GM19351 (cell line): ENCODE measurements at regions not wholly inside any gene's neighbourhood (a gene's known extent, or its start where the extent isn't known, plus 50 kb on each side); places are given as distances from the start of the nearest gene placed in this dataset.

ENCODE experiments used
- ATAC-seq: cut with Tn5 transposase; IDR thresholded peaks from one replicate; pipeline ENCODE4 v1.9.1; 2021; ENCODE audit warnings: mild to moderate bottlenecking, moderate library complexity; ENCODE audit not compliant: unreplicated experiment

DNA sequence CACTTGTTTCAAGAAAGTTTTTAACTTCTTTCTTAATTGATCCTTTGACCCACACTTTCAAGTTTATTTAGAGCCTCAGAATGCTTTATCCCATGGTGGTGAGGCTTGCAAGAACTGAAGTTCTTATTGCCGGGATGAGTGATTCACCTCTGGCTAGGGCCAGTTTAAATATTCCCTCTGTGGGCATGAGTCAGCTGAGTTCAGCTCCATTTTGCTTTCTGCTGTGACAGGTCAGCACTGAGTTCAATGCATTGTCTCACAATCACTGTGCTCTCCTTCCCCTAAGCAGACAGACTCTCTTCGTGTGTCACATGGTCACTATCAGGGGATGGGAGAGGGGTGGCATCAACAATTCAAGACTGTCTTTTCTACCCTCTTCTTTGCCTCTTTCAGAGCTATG, 514.6 kb upstream of the FBXO33 start:
- no peak for ATAC-seq

DNA sequence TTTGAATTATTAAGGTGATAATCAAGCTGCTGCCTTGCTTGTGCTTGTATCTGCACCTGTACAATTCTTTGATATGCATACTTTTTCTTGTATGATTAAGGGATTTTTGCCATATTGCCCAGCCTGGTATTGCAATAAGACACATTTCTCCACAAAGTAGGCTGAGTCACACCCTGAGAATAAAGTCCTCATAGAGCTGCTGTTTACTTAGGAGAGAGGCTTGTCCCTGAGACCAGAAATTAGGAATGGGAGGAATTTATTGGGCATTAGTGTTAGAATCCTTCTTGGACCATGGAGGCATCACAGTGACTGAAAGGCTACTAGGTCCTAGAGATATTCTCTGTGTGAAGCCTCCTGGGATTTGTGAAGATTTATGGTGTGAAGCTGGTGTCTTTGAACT, 506.8 kb upstream of the FBXO33 start:
- no peak for ATAC-seq

DNA sequence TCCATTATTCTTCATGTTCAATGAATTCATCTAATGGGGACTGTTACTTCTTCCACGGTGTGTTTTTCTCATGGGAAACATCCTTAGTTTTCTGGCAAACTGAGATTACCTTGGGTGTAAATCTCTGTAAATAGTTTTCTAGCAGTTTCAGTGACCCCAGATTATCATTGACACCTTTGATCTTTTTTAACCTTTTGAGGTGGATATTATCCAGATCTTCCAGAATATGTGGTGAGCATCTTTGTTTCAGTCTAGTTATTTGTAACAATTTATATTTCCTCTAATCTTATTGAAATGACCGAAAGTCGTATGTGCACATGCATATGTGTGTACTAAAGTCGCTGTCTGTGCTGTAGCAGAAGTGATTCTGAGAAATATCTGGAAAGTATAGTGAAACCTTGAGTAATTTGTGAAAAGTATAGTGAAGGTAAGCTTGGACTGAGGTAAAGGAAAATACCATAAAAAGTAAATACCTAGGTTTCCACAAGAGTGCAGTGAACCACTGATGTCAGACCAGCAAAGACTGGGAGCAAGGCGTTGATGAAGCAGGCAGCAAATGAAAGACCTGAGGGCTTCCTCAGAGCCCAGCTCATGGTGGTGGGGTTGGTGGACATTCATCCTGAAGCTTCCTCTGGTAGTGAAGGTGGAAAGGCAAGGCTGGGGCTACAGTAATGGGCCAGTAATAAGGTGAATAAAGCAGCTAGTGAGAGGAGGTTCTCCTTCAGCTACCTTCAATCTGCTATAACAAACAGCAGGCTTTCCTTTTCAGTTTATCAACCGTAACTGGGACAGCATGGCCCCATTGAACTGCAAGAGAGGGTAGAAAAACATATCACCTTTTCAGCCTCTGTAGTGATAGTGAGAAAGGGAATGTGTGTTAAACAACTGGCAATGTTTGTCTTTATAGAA, 480.2 kb upstream of the FBXO33 start:
- peak; percentile 81 for ATAC-seq

DNA sequence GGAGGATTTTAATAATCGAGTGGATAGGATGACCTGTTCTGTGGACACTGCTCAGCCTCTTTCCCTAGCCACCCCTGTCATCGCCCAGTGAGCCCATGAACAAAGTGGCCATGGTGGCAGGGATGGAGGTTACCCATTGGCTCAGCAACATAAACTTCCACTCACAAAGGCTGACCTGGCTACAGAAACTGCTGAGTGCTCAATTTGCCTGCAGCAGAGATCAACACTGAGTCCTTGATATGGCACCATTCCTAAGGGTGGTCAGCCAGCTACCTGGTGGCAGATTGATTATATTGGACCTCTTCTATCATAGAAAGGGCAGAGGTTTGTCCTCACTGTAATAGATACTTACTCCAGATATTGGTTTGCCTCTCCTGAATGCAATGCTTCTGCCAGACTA, 465.4 kb upstream of the FBXO33 start:
- no peak for ATAC-seq

DNA sequence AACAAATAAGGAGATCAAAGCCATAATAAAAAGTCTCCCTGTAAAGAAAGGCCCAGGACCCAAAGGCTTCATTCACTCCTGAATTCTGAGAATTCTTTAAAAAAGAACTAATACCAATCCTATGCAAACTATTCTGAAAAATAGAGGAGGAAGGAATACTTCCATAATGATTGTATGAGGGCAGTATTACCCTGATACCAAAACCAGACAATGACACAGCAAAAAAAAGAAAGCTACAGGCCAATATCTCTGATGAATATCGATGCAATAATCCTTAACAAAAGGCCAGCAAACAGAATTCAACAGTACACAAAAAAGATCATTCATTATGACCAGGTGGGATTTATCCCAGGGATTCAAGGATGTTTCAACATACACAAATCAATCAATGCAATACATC, 457.8 kb upstream of the FBXO33 start:
- ATAC-seq, result no peak

GRCh38 chr14:39884091-39884490, 451.9 kb upstream of the FBXO33 start:
- no peak for ATAC-seq

DNA sequence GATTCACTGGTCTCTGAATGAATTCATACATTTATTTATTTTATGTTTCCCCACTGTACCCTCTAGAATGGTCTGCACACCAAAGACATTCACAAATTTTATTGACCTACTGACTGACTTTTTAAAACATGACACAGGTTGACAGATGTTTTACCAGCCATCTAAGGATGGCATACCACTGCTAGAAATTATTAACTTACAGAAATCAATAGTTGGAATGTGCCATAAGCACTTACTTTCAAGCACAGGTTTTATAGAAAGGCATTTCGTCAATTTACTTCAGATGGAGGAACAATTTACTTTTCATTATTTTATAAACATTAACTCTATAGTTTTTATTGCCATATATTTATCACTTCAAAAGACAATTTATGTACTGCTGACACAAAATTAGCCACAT, 448.7 kb upstream of the FBXO33 start:
- no peak for ATAC-seq

- no peak for ATAC-seq
These were observed 448.0 kb upstream of the FBXO33 start for GRCh38 chr14:39880106-39880695.

DNA sequence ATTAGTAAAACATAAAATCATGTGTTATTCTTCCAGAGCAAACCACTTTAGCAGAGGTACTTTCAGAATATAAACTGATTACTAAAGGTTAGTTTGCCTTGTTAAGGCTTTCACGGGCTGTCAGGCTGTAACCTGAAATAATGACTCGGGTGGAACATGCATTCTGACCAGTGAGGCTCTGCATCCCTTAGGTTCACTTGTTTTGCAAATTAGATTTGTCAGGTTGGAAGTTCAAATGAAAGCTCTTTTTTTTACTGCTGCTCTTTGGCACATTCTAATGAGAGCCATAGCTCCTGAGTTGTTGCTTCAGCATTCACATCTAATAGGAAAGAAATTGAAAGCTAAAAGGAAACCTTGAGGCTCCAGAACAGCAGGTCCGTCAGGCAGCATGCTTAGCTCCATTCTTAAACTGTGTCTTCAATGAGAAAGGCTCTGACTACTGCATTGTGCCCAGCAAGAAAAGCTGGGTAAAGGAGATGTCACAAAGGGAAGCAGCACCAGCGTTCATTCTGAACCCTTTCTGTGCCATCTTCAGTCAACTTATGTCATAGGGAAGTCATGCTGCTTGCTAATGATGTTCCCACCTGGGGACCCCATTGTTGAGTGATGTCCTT, 445.5 kb upstream of the FBXO33 start:
- no peak for ATAC-seq

GRCh38 chr14:39876916-39877315, 444.7 kb upstream of the FBXO33 start:
- ATAC-seq, result no peak

- no peak for ATAC-seq
These were observed 442.8 kb upstream of the FBXO33 start for GRCh38 chr14:39875028-39875427.

DNA sequence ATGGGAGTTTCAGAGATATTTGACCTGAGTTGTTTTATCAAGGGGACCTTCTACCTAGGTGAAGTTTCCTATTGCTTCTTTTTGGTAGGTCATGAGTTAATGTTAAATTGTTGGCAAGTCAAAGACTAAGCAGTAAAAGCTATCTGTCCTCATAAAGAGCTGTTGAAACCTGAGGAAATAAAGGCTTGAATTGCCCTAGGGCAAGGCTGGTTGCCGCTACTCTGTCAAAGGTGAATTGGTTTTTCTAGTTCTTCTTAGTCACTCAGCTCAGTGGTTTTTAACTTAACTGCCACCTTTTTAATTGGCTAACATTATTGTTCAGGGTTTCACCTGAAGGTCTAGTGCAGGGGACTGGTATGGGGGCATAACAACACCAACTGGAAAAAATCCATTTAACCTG, 441.6 kb upstream of the FBXO33 start:
- no peak for ATAC-seq

GRCh38 chr14:39868949-39869348, 436.7 kb upstream of the FBXO33 start:
- no peak for ATAC-seq

DNA sequence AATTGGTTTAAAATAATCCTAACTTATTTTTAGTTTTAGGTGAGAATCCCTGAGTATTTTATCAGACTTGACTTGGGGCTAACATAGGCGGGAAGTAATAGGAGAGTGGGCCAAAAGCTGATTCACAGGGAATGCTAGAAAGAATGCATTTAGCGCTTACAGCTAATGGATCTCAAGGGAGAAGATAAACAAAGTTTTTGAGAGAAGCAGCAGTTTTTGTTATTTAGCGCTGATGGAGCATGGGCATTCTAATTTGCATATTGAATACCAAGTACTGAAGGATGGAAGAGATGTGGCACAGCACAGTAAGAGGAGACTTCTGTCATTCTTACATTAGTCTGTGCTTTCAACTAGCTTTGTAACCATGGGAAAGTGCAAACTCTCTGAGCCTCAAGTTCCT, 436.0 kb upstream of the FBXO33 start:
- no peak for ATAC-seq

GRCh38 chr14:39863441-39863840, 431.2 kb upstream of the FBXO33 start:
- ATAC-seq, result no peak

DNA sequence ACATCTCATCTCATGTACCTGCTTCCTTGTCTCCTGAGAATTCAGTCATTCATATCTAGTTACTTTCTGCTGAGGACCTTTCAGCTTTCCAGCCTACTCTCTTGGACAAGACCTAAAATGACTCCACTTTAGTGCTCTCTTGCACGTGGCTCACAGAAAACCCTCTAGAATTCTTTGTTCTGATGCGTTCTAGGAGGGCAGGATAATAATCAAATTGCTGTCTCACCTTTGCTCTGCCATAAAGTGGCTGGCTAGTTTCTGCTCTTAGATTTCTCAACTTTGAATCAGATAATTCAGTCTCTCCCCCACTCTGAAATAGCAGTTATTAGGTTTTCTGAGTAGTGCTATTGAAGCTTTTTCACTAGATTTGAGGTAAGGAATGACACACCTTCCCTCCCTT, 429.5 kb upstream of the FBXO33 start:
- ATAC-seq, result no peak

GRCh38 chr14:39861229-39861600, 429.0 kb upstream of the FBXO33 start:
- ATAC-seq, result no peak

DNA sequence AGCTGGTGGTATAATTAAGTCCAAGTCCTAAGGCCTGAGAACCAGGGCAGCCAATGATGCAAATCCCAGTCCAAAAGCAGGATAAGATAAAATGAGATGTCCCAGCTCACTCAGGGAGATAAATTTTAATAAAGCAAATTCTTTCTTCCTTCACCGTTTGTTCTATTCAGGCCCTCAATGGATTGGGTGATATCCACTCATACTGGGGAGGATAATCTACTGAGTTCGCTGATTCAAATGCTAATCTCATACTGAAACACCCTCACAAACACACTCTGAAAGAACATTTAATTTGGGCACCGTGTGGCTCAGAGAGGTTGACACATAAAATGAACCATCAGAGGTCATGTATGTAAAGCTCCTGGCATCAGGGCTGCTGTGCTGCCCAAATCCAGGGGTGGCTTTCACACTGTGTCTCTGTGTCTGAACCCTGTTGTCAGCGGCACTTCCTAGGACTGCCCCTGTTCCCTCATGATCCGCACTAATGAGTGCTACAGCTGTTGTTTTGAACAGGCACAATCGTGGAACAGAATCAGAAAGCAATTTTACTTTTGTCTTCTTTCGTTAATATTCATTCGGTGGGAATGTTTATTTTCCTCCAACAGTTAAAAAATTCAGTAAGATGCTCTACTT, 428.5 kb upstream of the FBXO33 start:
- ATAC-seq, result no peak

DNA sequence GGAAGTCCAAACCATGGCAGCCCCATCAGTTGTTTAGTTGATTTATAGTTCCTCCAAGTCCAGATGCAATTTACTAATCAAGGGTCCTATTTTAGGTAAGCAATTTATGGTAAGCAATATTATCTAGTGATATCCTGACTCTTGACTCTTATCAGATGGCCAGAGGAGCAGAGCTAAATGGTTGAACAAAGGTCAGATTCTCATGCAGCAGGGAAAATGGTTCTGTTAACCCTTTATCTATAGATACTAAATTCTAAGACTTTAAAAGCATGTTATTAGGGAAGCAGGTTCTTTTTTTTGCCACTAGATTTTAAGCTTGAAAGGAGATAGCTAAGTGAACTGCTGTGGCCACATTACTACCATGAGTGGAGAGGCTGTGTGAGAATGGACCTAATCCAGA, 427.1 kb upstream of the FBXO33 start:
- ATAC-seq, result no peak

DNA sequence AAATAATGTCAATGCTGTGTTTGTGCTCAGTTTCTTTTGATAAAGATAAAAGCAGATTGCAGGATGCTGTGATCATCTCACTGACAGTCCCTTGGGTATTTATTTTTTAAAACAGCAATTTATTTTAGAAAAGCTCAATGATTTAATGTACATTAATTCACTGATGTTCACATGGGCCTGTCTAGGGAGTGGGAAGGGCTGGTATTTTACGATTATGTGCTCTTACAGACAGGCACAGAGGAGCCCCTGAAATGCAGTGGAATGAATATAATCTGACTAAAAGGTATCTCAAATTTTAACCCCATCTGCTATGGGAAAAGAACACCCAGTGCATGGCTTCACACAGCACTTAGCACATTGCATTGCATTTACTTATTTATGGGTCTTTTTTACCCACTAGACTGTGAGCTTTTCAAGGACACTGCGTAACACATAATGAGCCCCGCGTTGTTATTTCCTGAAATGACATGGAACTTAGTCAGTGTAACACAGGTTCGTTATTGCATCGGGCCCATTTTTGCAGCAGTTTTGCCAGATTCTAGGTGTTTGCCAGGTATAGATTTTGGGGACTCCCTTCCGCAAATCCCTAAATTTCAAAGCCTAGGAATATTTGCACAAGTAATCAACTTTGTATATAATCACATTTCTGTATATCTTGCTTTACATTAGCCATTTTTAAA, 425.3 kb upstream of the FBXO33 start:
- ATAC-seq, result no peak

DNA sequence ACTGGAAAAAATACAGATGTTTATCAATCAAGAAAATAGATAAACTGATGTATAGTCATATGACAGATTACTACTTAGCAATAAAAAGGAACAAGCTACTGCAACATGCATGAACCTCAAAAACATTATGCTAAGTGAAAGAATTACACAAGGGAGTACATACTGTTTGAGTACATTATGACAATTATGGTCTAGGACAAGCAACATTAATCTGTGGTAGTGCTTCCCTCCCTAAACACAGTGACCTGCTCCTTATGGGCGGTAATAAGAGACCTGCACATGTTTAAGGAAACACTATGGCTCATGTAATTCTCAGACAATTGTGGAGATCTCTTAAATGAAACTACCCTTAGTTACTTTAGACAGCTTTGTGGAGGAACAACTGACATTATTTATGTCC, 421.2 kb upstream of the FBXO33 start:
- ATAC-seq, result no peak
